ENCODE measurements at regions not wholly inside any gene's neighbourhood (a gene's known extent, or its start where the extent isn't known, plus 50 kb on each side); places are given as distances from the start of the nearest gene placed in this dataset.

GRCh38 chr4:125486351-125486750 lies 171.6 kb downstream of the FAT4 start (continued):
- TF ChIP-seq SOX15 (CRISPR knock-in tag; IDR thresholded peaks at IDR 0.05) (no peak), IRF1 (CRISPR knock-in tag; IDR thresholded peaks at IDR 0.05) (no peak), ZNF219 (CRISPR knock-in tag; IDR thresholded peaks at IDR 0.05; ENCODE audit: borderline replicate concordance) (no peak), ZNF671 (CRISPR knock-in tag; IDR thresholded peaks at IDR 0.05) (no peak), OVOL2 (CRISPR knock-in tag; IDR thresholded peaks at IDR 0.05; ENCODE audit: borderline replicate concordance) (no peak), FOXJ3 (CRISPR knock-in tag; IDR thresholded peaks at IDR 0.05; ENCODE audit: borderline replicate concordance) (no peak), JAZF1 (CRISPR knock-in tag; IDR thresholded peaks at IDR 0.05) (no peak)
- TF ChIP-seq, protein P1, sequence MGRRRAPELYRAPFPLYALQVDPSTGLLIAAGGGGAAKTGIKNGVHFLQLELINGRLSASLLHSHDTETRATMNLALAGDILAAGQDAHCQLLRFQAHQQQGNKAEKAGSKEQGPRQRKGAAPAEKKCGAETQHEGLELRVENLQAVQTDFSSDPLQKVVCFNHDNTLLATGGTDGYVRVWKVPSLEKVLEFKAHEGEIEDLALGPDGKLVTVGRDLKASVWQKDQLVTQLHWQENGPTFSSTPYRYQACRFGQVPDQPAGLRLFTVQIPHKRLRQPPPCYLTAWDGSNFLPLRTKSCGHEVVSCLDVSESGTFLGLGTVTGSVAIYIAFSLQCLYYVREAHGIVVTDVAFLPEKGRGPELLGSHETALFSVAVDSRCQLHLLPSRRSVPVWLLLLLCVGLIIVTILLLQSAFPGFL (CRISPR knock-in tag; IDR thresholded peaks at IDR 0.05; ENCODE audit: borderline replicate concordance), result no peak

DNA sequence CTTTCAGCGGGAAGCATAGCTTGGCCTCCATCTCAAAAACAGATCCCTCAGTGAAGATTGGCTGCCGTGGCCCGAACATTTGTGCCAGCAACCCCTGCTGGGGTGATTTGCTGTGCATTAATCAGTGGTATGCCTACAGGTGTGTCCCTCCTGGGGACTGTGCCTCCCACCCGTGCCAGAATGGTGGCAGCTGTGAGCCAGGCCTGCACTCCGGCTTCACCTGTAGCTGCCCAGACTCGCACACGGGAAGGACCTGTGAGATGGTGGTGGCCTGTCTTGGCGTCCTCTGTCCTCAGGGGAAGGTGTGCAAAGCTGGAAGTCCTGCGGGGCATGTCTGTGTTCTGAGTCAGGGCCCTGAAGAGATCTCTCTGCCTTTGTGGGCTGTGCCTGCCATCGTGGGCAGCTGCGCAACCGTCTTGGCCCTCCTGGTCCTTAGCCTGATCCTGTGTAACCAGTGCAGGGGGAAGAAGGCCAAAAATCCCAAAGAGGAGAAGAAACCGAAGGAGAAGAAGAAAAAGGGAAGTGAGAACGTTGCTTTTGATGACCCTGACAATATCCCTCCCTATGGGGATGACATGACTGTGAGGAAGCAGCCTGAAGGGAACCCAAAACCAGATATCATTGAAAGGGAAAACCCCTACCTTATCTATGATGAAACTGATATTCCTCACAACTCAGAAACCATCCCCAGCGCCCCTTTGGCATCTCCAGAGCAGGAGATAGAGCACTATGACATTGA lies 175.4 kb downstream of the FAT4 start:
- ATAC-seq (no peak), DNase-seq (ENCODE audit: low spot score) (no peak)
- Mint-ChIP-seq H3K27ac (no peak overlapping the region), H3K36me3 (peaks cover 12% of the 10 kb centered on the region), H3K4me1 (no peaks in the 10 kb centered on the region), H3K9me3 (no peaks in the 10 kb centered on the region; the same call in 1 of the 2 replicates), H3K4me3 (no peak overlapping the region), H3K27me3 (ENCODE audit: low read depth) (no peaks in the 10 kb centered on the region)
- ChIA-PET POLR2A (no interaction called here), CTCF (no interaction called here)
- TF ChIP-seq ZNF317 (CRISPR knock-in tag; IDR thresholded peaks at IDR 0.05; ENCODE audit: borderline replicate concordance, low read depth), result no peak
- TF ChIP-seq AR (CRISPR knock-in tag; IDR thresholded peaks at IDR 0.05), result no peak
- TF ChIP-seq TP53 (CRISPR knock-in tag; IDR thresholded peaks at IDR 0.05), result no peak
- TF ChIP-seq NR1H2 (CRISPR knock-in tag; IDR thresholded peaks at IDR 0.05), result no peak
- TF ChIP-seq ETV6 (CRISPR knock-in tag; IDR thresholded peaks at IDR 0.05), result no peak
- no peak for TF ChIP-seq GABPB1 (CRISPR knock-in tag; IDR thresholded peaks at IDR 0.05)
- TF ChIP-seq OVOL2 (CRISPR knock-in tag; IDR thresholded peaks at IDR 0.05; ENCODE audit: borderline replicate concordance), result no peak
- TF ChIP-seq JUN (CRISPR knock-in tag; IDR thresholded peaks at IDR 0.05), result no peak
- TF ChIP-seq PRRX2 (CRISPR knock-in tag; IDR thresholded peaks at IDR 0.05), result no peak
- no peak for TF ChIP-seq MAX (CRISPR knock-in tag; IDR thresholded peaks at IDR 0.05)
- no peak for TF ChIP-seq IRF1 (CRISPR knock-in tag; IDR thresholded peaks at IDR 0.05)
- TF ChIP-seq ESRRA (CRISPR knock-in tag; IDR thresholded peaks at IDR 0.05; ENCODE audit: borderline replicate concordance), result no peak
- TF ChIP-seq ERG (CRISPR knock-in tag; IDR thresholded peaks at IDR 0.05), result no peak
- no peak for TF ChIP-seq ZNF532 (CRISPR knock-in tag; IDR thresholded peaks at IDR 0.05; ENCODE audit: borderline replicate concordance)
- no peak for TF ChIP-seq EMX1 (CRISPR knock-in tag; IDR thresholded peaks at IDR 0.05)
- TF ChIP-seq NFYB (CRISPR knock-in tag; conservative IDR thresholded peaks at IDR 0.05; ENCODE audit: low read depth), result no peak
- TF ChIP-seq ZBTB21 (CRISPR knock-in tag; IDR thresholded peaks at IDR 0.05; ENCODE audit: borderline replicate concordance), result no peak
- no peak for TF ChIP-seq ZNF121 (CRISPR knock-in tag; IDR thresholded peaks at IDR 0.05)
